Sigmoid colon (tissue), 6 donors: ENCODE measurements at regions not wholly inside any gene's neighbourhood (a gene's known extent, or its start where the extent isn't known, plus 50 kb on each side); places are given as distances from the start of the nearest gene placed in this dataset.

Experiments
- DNase-seq: peaks from one replicate; pipeline ENCODE4 v3.0.0-alpha.2; 2019
- H3K27ac ChIP-seq, 4 donors: fragments of 200-600 bp; sonication (generic); one replicate each; pipeline ENCODE4 v1.5.1; 2016 to 2019; ENCODE audit warnings: mild to moderate bottlenecking in 1 of 4
- H3K27me3 ChIP-seq, 3 donors: fragments of 200-600 bp; sonication (generic); one replicate each; pipeline ENCODE4 v1.5.1; 2019; ENCODE audit warnings: mild to moderate bottlenecking in 1 of 3
- H3K36me3 ChIP-seq, 4 donors: fragments of 200-600 bp; sonication (generic); one replicate each; pipeline ENCODE4 v1.5.1; 2016 to 2019
- H3K4me1 ChIP-seq, 4 donors: fragments of 200-600 bp; sonication (generic); one replicate each; pipeline ENCODE4 v1.5.1; 2017 to 2019
- H3K4me3 ChIP-seq, 4 donors: fragments of 200-600 bp; sonication (generic); one replicate each; pipeline ENCODE4 v1.5.1; 2017 to 2019; ENCODE audit warnings: mild to moderate bottlenecking in 2 of 4, moderate library complexity in 1 of 4
- H3K9me3 ChIP-seq, 4 donors: fragments of 200-600 bp in 3 of 4; sonication (generic) in 3 of 4; one replicate each; pipeline versions ENCODE4 v1.5.1 to v1.6.1; 2013 to 2019
- EP300 ChIP-seq, 4 donors: sonication (generic); formaldehyde crosslinking; IDR thresholded peaks; one replicate each; pipeline ENCODE4 v1.6.1; 2017; ENCODE audit warnings: antibody characterized with exemption in 4 of 4
- POLR2A ChIP-seq, 2 donors: fragments of 450-650 bp; IDR thresholded peaks; one replicate each; pipeline ENCODE4 v1.6.1; 2016; ENCODE audit warnings: antibody characterized with exemption in 2 of 2, mild to moderate bottlenecking in 2 of 2, moderate library complexity in 2 of 2
- POLR2AphosphoS5 ChIP-seq, 4 donors: sonication (generic); formaldehyde crosslinking; IDR thresholded peaks; one replicate each; pipeline ENCODE4 v1.6.1; 2017; ENCODE audit warnings: antibody characterized with exemption in 4 of 4
- WGBS, 2 donors: extraction: QIAGEN DNeasy Blood & Tissue Kit; methylation state at CpG; one replicate each; pipeline ENCODE4 v1.1.7; 2013; 5-methylcytosine and 5-hydroxymethylcytosine counted together
- intact Hi-C: fragments of 100-400 bp; cut with DNase I; formaldehyde crosslinking; loops from one replicate; pipeline ENCODE4 v1.15.1; 2023
- TF ChIP-seq, protein P1 (sequence below), 4 experiments: fragments of 450-650 bp in 3 of 4; fragments of 200-600 bp in 1 of 4; IDR thresholded peaks; one replicate each; pipeline ENCODE4 v1.5.1; 2016 to 2019; ENCODE audit warnings: antibody characterized with exemption in 4 of 4, mild to moderate bottlenecking in 3 of 4, moderate library complexity in 2 of 4
- donor health status: healthy with polysubstance abuse.
- donor health status: healthy.

DNA sequence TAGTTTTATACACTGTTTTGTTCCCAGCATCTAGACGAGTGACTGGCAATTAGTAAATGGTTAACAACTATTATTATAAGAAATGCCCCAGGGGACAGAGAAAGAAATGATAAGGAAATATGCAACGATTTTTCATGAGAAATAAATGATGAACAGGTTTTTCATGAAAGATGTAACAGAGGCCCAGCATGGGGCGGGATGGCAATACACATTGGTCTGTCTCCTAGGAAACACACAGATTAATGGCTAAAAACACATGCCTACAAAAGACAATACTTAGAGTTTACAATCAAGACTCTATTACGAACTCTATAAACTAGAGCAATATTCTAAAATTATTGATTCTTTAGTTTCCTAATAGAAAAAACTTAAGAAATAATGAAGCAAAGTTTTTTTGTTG is 441.5 kb upstream of the CDH9 start:
- 60 to 84% methylated on average over 4 of the region's 4 CpGs for WGBS, 2 donors
- H3K27ac ChIP-seq = no peak overlapping the region
- TF ChIP-seq EP300 (IDR thresholded peaks at IDR 0.05) (no peak), POLR2A (IDR thresholded peaks at IDR 0.05) (no peak), POLR2AphosphoS5 (IDR thresholded peaks at IDR 0.05) (no peak)
- TF ChIP-seq, protein P1, sequence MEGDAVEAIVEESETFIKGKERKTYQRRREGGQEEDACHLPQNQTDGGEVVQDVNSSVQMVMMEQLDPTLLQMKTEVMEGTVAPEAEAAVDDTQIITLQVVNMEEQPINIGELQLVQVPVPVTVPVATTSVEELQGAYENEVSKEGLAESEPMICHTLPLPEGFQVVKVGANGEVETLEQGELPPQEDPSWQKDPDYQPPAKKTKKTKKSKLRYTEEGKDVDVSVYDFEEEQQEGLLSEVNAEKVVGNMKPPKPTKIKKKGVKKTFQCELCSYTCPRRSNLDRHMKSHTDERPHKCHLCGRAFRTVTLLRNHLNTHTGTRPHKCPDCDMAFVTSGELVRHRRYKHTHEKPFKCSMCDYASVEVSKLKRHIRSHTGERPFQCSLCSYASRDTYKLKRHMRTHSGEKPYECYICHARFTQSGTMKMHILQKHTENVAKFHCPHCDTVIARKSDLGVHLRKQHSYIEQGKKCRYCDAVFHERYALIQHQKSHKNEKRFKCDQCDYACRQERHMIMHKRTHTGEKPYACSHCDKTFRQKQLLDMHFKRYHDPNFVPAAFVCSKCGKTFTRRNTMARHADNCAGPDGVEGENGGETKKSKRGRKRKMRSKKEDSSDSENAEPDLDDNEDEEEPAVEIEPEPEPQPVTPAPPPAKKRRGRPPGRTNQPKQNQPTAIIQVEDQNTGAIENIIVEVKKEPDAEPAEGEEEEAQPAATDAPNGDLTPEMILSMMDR (IDR thresholded peaks at IDR 0.05) = no peak
- H3K36me3 ChIP-seq = no peaks in the 10 kb centered on the region
- H3K27me3 ChIP-seq = no peaks in the 10 kb centered on the region
- H3K9me3 ChIP-seq = peaks cover 0 to 5% (median 0%) of the 10 kb centered on the region in 4 donors
- H3K4me3 ChIP-seq = no peak overlapping the region
- no peaks in the 10 kb centered on the region for H3K4me1 ChIP-seq
- no peak for DNase-seq
- intact Hi-C loops = no loop called here

- H3K9me3 ChIP-seq = peaks cover 0 to 5% (median 0%) of the 10 kb centered on the region in 4 donors
- intact Hi-C loops = no loop called here
Measured at GRCh38 chr5:27477550-27477949, 439.2 kb upstream of the CDH9 start.

DNA sequence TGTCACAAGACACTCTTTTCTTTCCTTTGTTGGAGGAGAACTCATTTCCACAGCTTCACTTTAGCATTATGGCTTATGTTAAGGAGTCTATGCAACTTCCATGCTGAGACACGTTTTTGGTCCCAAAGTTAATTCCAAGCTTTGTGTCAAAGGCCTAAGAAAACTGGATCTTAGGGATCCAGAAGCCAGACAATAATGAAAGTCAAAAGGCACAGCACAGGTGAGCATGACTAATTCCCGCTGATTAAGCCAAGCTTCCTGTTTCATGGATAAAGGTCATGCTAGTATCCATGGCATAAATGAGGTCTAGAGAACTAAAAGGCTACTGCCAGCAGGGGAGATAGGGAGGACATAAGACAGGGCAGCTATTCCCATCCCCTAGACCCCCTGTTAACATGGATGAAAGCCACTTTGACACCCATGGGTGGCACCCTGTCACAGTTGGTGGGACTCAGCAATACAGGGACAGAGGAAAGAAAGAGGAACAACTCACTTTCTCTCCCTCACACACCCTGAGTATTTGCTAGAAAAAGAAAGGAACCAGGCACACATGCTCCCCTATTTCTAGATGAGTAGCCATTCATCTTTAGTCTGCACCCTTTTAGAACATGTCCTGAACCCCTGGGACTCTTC is 438.1 kb upstream of the CDH9 start:
- H3K4me3 ChIP-seq = no peak overlapping the region
- no peak for DNase-seq
- no peaks in the 10 kb centered on the region for H3K36me3 ChIP-seq
- no peaks in the 10 kb centered on the region for H3K27me3 ChIP-seq
- H3K9me3 ChIP-seq = peaks cover 0 to 5% (median 0%) of the 10 kb centered on the region in 4 donors
- intact Hi-C loops = no loop called here
- TF ChIP-seq, protein P1 (IDR thresholded peaks at IDR 0.05) = no peak
- no peaks in the 10 kb centered on the region for H3K4me1 ChIP-seq
- no peak overlapping the region for H3K27ac ChIP-seq
- 74 to 88% methylated on average over 2 of the region's 2 CpGs for WGBS, 2 donors

More at GRCh38 chr5:27477550-27477949, 439.2 kb upstream of the CDH9 start:
- no peaks in the 10 kb centered on the region for H3K4me1 ChIP-seq
- TF ChIP-seq POLR2AphosphoS5 (IDR thresholded peaks at IDR 0.05) (no peak), EP300 (IDR thresholded peaks at IDR 0.05) (no peak), POLR2A (IDR thresholded peaks at IDR 0.05) (no peak)
- TF ChIP-seq, protein P1 (IDR thresholded peaks at IDR 0.05) = no peak
- no peaks in the 10 kb centered on the region for H3K27me3 ChIP-seq
- no peak for DNase-seq
- WGBS, 2 donors = 56 to 74% methylated on average over 4 of the region's 4 CpGs
- no peaks in the 10 kb centered on the region for H3K36me3 ChIP-seq
- no peak overlapping the region for H3K27ac ChIP-seq
- no peak overlapping the region for H3K4me3 ChIP-seq

- Histone ChIP-seq H3K4me3 (no peak overlapping the region), H3K4me1 (no peaks in the 10 kb centered on the region), H3K27me3 (no peaks in the 10 kb centered on the region), H3K36me3 (no peaks in the 10 kb centered on the region), H3K27ac (no peak overlapping the region), H3K9me3 (peaks cover 0 to 5% (median 0%) of the 10 kb centered on the region in 4 donors)
- no peak for DNase-seq
- intact Hi-C loops = no loop called here
- TF ChIP-seq, protein P1 (IDR thresholded peaks at IDR 0.05) = no peak
- TF ChIP-seq POLR2AphosphoS5 (IDR thresholded peaks at IDR 0.05) = no peak
- TF ChIP-seq EP300 (IDR thresholded peaks at IDR 0.05) = no peak
- TF ChIP-seq POLR2A (IDR thresholded peaks at IDR 0.05) = no peak
- 34 to 56% methylated on average over 1 of the region's 1 CpG for WGBS, 2 donors
Measured at GRCh38 chr5:27475063-27475462, 436.7 kb upstream of the CDH9 start.

- H3K27ac ChIP-seq = no peak overlapping the region
- no peaks in the 10 kb centered on the region for H3K27me3 ChIP-seq
- no peaks in the 10 kb centered on the region for H3K4me1 ChIP-seq
- no peak for DNase-seq
- H3K4me3 ChIP-seq = no peak overlapping the region
- TF ChIP-seq EP300 (IDR thresholded peaks at IDR 0.05) (no peak), POLR2A (IDR thresholded peaks at IDR 0.05) (no peak), POLR2AphosphoS5 (IDR thresholded peaks at IDR 0.05) (no peak)
- TF ChIP-seq, protein P1 (IDR thresholded peaks at IDR 0.05) = no peak
- peaks cover 0 to 5% (median 0%) of the 10 kb centered on the region in 4 donors for H3K9me3 ChIP-seq
- H3K36me3 ChIP-seq = no peaks in the 10 kb centered on the region
- intact Hi-C loops = no loop called here
Measured at GRCh38 chr5:27474395-27474794, 436.0 kb upstream of the CDH9 start.
